SJCRH30 (cell line): ENCODE measurements at regions not wholly inside any gene's neighbourhood (a gene's known extent, or its start where the extent isn't known, plus 50 kb on each side); places are given as distances from the start of the nearest gene placed in this dataset.
A peak's percentile ranks its signal among the peaks of the same experiment; 100 is the strongest.

Experiments used
- DNase-seq, 2 experiments: peaks; one replicate each; pipeline ENCODE4 v3.0.0-alpha.2; 2015 to 2020
- H3K27ac ChIP-seq: fragments of 250-450 bp; sonication (Bioruptor Pico); 2 replicates; pipeline ENCODE4 v1.5.1; 2020; ENCODE audit warnings: mild to moderate bottlenecking, moderate library complexity
- H3K27me3 ChIP-seq: fragments of 250-450 bp; sonication (Bioruptor Pico); 2 replicates; pipeline ENCODE4 v1.5.1; 2020; ENCODE audit warnings: mild to moderate bottlenecking, moderate library complexity
- H3K36me3 ChIP-seq: fragments of 250-450 bp; sonication (Bioruptor Pico); 2 replicates; pipeline ENCODE4 v1.5.1; 2020; ENCODE audit warnings: mild to moderate bottlenecking, moderate library complexity
- H3K4me1 ChIP-seq: fragments of 250-450 bp; sonication (Bioruptor Pico); 2 replicates; pipeline ENCODE4 v1.5.1; 2020; ENCODE audit warnings: mild to moderate bottlenecking, moderate library complexity
- H3K4me3 ChIP-seq: fragments of 250-450 bp; sonication (Bioruptor Pico); 2 replicates; pipeline ENCODE4 v1.5.1; 2020; ENCODE audit warnings: mild to moderate bottlenecking, moderate library complexity
- H3K9me3 ChIP-seq: fragments of 250-450 bp; sonication (Bioruptor Pico); replicated peaks from 2 replicates; pipeline ENCODE4 v1.5.1; 2020; ENCODE audit warnings: mild to moderate bottlenecking, moderate library complexity

GRCh38 chr12:66900616-66901015 is 221.7 kb upstream of the GRIP1 start:
- Histone ChIP-seq H3K36me3 (no peaks in the 10 kb centered on the region), H3K9me3 (no peaks in the 10 kb centered on the region), H3K4me1 (peaks cover 8% of the 10 kb centered on the region; the same call in 1 of the 2 replicates), H3K27me3 (no peaks in the 10 kb centered on the region), H3K27ac (no peak overlapping the region), H3K4me3 (no peak overlapping the region)
- DNase-seq: peak; percentile 31 to 71

GRCh38 chr12:66901138-66901932 is 222.5 kb upstream of the GRIP1 start:
- no peak overlapping the region for H3K27ac ChIP-seq
- no peaks in the 10 kb centered on the region for H3K27me3 ChIP-seq
- no peaks in the 10 kb centered on the region for H3K9me3 ChIP-seq
- no peak for DNase-seq
- H3K36me3 ChIP-seq: no peaks in the 10 kb centered on the region
- no peak overlapping the region for H3K4me3 ChIP-seq
- H3K4me1 ChIP-seq: peaks cover 8% of the 10 kb centered on the region; the same call in 1 of the 2 replicates

- no peaks in the 10 kb centered on the region for H3K27me3 ChIP-seq
- H3K4me3 ChIP-seq: no peak overlapping the region
- H3K27ac ChIP-seq: no peak overlapping the region
- no peaks in the 10 kb centered on the region for H3K9me3 ChIP-seq
- no peaks in the 10 kb centered on the region for H3K36me3 ChIP-seq
- no peak for DNase-seq
- peaks cover 8% of the 10 kb centered on the region; the same call in 1 of the 2 replicates for H3K4me1 ChIP-seq
Measured at GRCh38 chr12:66902020-66902419, 223.1 kb upstream of the GRIP1 start.

- no peak for DNase-seq
- H3K9me3 ChIP-seq: no peaks in the 10 kb centered on the region
- H3K27me3 ChIP-seq: no peaks in the 10 kb centered on the region
- H3K4me1 ChIP-seq: peaks cover 8% of the 10 kb centered on the region; the same call in 1 of the 2 replicates
- no peaks in the 10 kb centered on the region for H3K36me3 ChIP-seq
- H3K27ac ChIP-seq: no peak overlapping the region
- H3K4me3 ChIP-seq: no peak overlapping the region
Measured at GRCh38 chr12:66903782-66904396, 225.0 kb upstream of the GRIP1 start.

- Histone ChIP-seq H3K27ac (no peak overlapping the region), H3K36me3 (no peaks in the 10 kb centered on the region), H3K4me1 (peaks cover 8% of the 10 kb centered on the region; the same call in 1 of the 2 replicates), H3K27me3 (no peaks in the 10 kb centered on the region), H3K4me3 (no peak overlapping the region), H3K9me3 (no peaks in the 10 kb centered on the region)
- DNase-seq: no peak
Measured at GRCh38 chr12:66905201-66905600, 226.3 kb upstream of the GRIP1 start.

GRCh38 chr12:66910366-66910974 is 231.6 kb upstream of the GRIP1 start:
- H3K27ac ChIP-seq: no peak overlapping the region
- no peaks in the 10 kb centered on the region for H3K9me3 ChIP-seq
- H3K27me3 ChIP-seq: no peaks in the 10 kb centered on the region
- no peak for DNase-seq
- no peak overlapping the region for H3K4me3 ChIP-seq
- H3K36me3 ChIP-seq: no peaks in the 10 kb centered on the region
- H3K4me1 ChIP-seq: no peaks in the 10 kb centered on the region

GRCh38 chr12:66915306-66915904 is 236.5 kb upstream of the GRIP1 start:
- no peak overlapping the region for H3K4me3 ChIP-seq
- H3K36me3 ChIP-seq: no peaks in the 10 kb centered on the region
- H3K27me3 ChIP-seq: no peaks in the 10 kb centered on the region
- H3K27ac ChIP-seq: no peak overlapping the region
- no peaks in the 10 kb centered on the region for H3K9me3 ChIP-seq
- H3K4me1 ChIP-seq: no peaks in the 10 kb centered on the region
- DNase-seq: no peak

GRCh38 chr12:66916189-66916588 is 237.3 kb upstream of the GRIP1 start:
- Histone ChIP-seq H3K9me3 (no peaks in the 10 kb centered on the region), H3K4me3 (no peak overlapping the region), H3K36me3 (no peaks in the 10 kb centered on the region), H3K27ac (no peak overlapping the region), H3K27me3 (no peaks in the 10 kb centered on the region), H3K4me1 (no peaks in the 10 kb centered on the region)
- DNase-seq: no peak

- DNase-seq: no peak
- no peaks in the 10 kb centered on the region for H3K27me3 ChIP-seq
- H3K9me3 ChIP-seq: no peaks in the 10 kb centered on the region
- H3K4me1 ChIP-seq: no peaks in the 10 kb centered on the region
- H3K36me3 ChIP-seq: no peaks in the 10 kb centered on the region
- no peak overlapping the region for H3K4me3 ChIP-seq
- H3K27ac ChIP-seq: no peak overlapping the region
Measured at GRCh38 chr12:66919466-66919865, 240.6 kb upstream of the GRIP1 start.

GRCh38 chr12:66920205-66920604 is 241.3 kb upstream of the GRIP1 start:
- Histone ChIP-seq H3K27me3 (no peaks in the 10 kb centered on the region), H3K9me3 (no peaks in the 10 kb centered on the region), H3K4me3 (no peak overlapping the region), H3K4me1 (no peaks in the 10 kb centered on the region), H3K27ac (no peak overlapping the region), H3K36me3 (no peaks in the 10 kb centered on the region)
- no peak for DNase-seq

GRCh38 chr12:66921151-66921550 is 242.3 kb upstream of the GRIP1 start:
- no peaks in the 10 kb centered on the region for H3K4me1 ChIP-seq
- DNase-seq: no peak
- no peak overlapping the region for H3K27ac ChIP-seq
- H3K4me3 ChIP-seq: no peak overlapping the region
- H3K9me3 ChIP-seq: no peaks in the 10 kb centered on the region
- no peaks in the 10 kb centered on the region for H3K36me3 ChIP-seq
- no peaks in the 10 kb centered on the region for H3K27me3 ChIP-seq

GRCh38 chr12:66925083-66925482 is 246.2 kb upstream of the GRIP1 start:
- no peak for DNase-seq
- H3K27me3 ChIP-seq: no peaks in the 10 kb centered on the region

GRCh38 chr12:66929121-66929520 is 250.2 kb upstream of the GRIP1 start:
- Histone ChIP-seq H3K9me3 (no peaks in the 10 kb centered on the region), H3K4me3 (no peak overlapping the region), H3K27me3 (no peaks in the 10 kb centered on the region), H3K27ac (no peak overlapping the region), H3K4me1 (no peaks in the 10 kb centered on the region), H3K36me3 (no peaks in the 10 kb centered on the region)
- DNase-seq: no peak

More at GRCh38 chr12:66925083-66925482, 246.2 kb upstream of the GRIP1 start:
- H3K4me1 ChIP-seq: no peaks in the 10 kb centered on the region
- H3K4me3 ChIP-seq: no peak overlapping the region
- no peak overlapping the region for H3K27ac ChIP-seq
- no peaks in the 10 kb centered on the region for H3K9me3 ChIP-seq
- H3K36me3 ChIP-seq: no peaks in the 10 kb centered on the region

- DNase-seq: no peak
- Histone ChIP-seq H3K36me3 (no peaks in the 10 kb centered on the region), H3K27me3 (no peaks in the 10 kb centered on the region), H3K27ac (no peak overlapping the region), H3K4me1 (no peaks in the 10 kb centered on the region), H3K9me3 (no peaks in the 10 kb centered on the region), H3K4me3 (no peak overlapping the region)
Measured at GRCh38 chr12:66931091-66931490, 252.2 kb upstream of the GRIP1 start.

GRCh38 chr12:66932126-66932525 is 253.2 kb upstream of the GRIP1 start:
- Histone ChIP-seq H3K9me3 (no peaks in the 10 kb centered on the region), H3K4me3 (no peak overlapping the region), H3K4me1 (no peaks in the 10 kb centered on the region), H3K36me3 (no peaks in the 10 kb centered on the region), H3K27me3 (no peaks in the 10 kb centered on the region), H3K27ac (no peak overlapping the region)
- no peak for DNase-seq
